K562 (cell line): ENCODE measurements at regions not wholly inside any gene's neighbourhood (a gene's known extent, or its start where the extent isn't known, plus 50 kb on each side); places are given as distances from the start of the nearest gene placed in this dataset.

ENCODE experiments used
- ATF4 ChIP-seq: fragments of 450-650 bp; formaldehyde crosslinking; IDR thresholded peaks from 2 replicates; pipeline ENCODE4 v1.4.0; 2022; ENCODE audit warnings: mild to moderate bottlenecking, moderate library complexity
- KLF13 ChIP-seq: fragments of 450-650 bp; IDR thresholded peaks from 2 replicates; pipeline ENCODE4 v1.6.1; 2016; ENCODE audit warnings: missing genetic modification characterization, low read depth, mild to moderate bottlenecking, missing compliant biosample characterization, moderate library complexity, borderline replicate concordance
- LEF1 ChIP-seq: fragments of 450-650 bp; IDR thresholded peaks from 2 replicates; pipeline ENCODE4 v1.6.1; 2016; ENCODE audit warnings: mild to moderate bottlenecking
- MECOM ChIP-seq: fragments of 250-450 bp; sonication (Bioruptor Pico); IDR thresholded peaks from 2 replicates; pipeline ENCODE4 v1.8.0; 2022; ENCODE audit warnings: inconsistent platforms
- SMC3 ChIP-seq: conservative IDR thresholded peaks from 2 replicates; pipeline ENCODE4 v1.6.1; 2011; ENCODE audit warnings: low read depth, low read length, improper control_type of control experiment; ENCODE audit not compliant: insufficient read depth
- TF ChIP-seq, protein P1 (sequence below): fragments of 450-650 bp; IDR thresholded peaks from 2 replicates; pipeline ENCODE4 v1.6.1; 2016; ENCODE audit warnings: antibody characterized with exemption
- TF ChIP-seq, protein P2 (sequence below): fragments of 450-650 bp; formaldehyde crosslinking; IDR thresholded peaks from 2 replicates; pipeline ENCODE4 v1.4.0; 2022; ENCODE audit warnings: missing genetic modification characterization
- TF ChIP-seq, protein P3 (sequence below): fragments of 250-450 bp; sonication (Bioruptor Pico); IDR thresholded peaks from 2 replicates; pipeline ENCODE4 v1.8.0; 2021; ENCODE audit warnings: moderate library complexity, mild to moderate bottlenecking, inconsistent platforms

DNA sequence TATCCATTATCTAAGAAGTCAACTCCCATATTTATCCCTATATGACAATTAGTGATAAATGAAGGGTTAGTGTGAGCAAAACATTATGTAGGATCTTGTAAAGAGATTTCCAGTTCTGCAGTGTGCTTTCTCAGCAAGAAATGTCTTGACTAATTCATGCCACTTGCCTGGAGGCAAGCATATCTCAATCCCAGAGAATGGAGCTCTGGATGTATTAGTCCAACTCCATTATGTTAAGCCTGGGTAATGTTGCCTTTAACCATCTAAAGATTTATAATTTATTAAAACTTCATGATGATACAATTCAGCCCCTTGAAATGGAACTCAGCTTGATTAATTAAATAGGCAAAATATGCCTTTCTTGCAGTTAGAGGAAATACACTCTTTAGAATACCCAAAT lies 1079.9 kb upstream of the LRRTM3 start (continued):
- no peak for TF ChIP-seq LEF1
- TF ChIP-seq KLF13 (tag), result no peak
- TF ChIP-seq, protein P1, sequence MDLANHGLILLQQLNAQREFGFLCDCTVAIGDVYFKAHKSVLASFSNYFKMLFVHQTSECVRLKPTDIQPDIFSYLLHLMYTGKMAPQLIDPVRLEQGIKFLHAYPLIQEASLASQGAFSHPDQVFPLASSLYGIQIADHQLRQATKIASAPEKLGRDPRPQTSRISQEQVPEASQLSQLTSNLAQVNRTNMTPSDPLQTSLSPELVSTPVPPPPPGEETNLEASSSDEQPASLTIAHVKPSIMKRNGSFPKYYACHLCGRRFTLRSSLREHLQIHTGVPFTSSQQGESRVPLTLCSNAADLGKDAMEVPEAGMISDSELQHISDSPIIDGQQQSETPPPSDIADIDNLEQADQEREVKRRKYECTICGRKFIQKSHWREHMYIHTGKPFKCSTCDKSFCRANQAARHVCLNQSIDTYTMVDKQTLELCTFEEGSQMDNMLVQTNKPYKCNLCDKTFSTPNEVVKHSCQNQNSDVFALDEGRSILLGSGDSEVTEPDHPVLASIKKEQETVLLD, result no peak
- no peak for TF ChIP-seq MECOM (CRISPR knock-in tag)
- no peak for TF ChIP-seq SMC3
- TF ChIP-seq, protein P2, sequence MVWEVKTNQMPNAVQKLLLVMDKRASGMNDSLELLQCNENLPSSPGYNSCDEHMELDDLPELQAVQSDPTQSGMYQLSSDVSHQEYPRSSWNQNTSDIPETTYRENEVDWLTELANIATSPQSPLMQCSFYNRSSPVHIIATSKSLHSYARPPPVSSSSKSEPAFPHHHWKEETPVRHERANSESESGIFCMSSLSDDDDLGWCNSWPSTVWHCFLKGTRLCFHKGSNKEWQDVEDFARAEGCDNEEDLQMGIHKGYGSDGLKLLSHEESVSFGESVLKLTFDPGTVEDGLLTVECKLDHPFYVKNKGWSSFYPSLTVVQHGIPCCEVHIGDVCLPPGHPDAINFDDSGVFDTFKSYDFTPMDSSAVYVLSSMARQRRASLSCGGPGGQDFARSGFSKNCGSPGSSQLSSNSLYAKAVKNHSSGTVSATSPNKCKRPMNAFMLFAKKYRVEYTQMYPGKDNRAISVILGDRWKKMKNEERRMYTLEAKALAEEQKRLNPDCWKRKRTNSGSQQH (CRISPR knock-in tag), result no peak
- TF ChIP-seq, protein P3, sequence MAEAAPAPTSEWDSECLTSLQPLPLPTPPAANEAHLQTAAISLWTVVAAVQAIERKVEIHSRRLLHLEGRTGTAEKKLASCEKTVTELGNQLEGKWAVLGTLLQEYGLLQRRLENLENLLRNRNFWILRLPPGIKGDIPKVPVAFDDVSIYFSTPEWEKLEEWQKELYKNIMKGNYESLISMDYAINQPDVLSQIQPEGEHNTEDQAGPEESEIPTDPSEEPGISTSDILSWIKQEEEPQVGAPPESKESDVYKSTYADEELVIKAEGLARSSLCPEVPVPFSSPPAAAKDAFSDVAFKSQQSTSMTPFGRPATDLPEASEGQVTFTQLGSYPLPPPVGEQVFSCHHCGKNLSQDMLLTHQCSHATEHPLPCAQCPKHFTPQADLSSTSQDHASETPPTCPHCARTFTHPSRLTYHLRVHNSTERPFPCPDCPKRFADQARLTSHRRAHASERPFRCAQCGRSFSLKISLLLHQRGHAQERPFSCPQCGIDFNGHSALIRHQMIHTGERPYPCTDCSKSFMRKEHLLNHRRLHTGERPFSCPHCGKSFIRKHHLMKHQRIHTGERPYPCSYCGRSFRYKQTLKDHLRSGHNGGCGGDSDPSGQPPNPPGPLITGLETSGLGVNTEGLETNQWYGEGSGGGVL (CRISPR knock-in tag), result no peak
- TF ChIP-seq ATF4 (CRISPR knock-in tag), result no peak
